SU-DHL-6 (cell line): ENCODE measurements at regions not wholly inside any gene's neighbourhood (a gene's known extent, or its start where the extent isn't known, plus 50 kb on each side); places are given as distances from the start of the nearest gene placed in this dataset.

Experiments used
- H2AFZ ChIP-seq: fragments of 200-600 bp; sonication (generic); 2 replicates; pipeline ENCODE4 v1.6.1; 2014; ENCODE audit warnings: low read depth, mild to moderate bottlenecking, moderate library complexity, mixed read lengths, antibody characterized with exemption, low read length; ENCODE audit not compliant: severe bottlenecking
- H3F3A ChIP-seq: fragments of 200-600 bp; shearing (Covaris generic); 2 replicates; pipeline ENCODE4 v1.6.0; 2016; ENCODE audit warnings: antibody characterized with exemption, mild to moderate bottlenecking; ENCODE audit not compliant: insufficient read depth
- H3K27ac ChIP-seq: fragments of 200-600 bp; sonication (generic); 2 replicates; pipeline ENCODE4 v1.5.1; 2016; ENCODE audit warnings: low read depth, mild to moderate bottlenecking, low read length, moderate library complexity, mixed read lengths
- H3K27me3 ChIP-seq: fragments of 200-600 bp; sonication (generic), shearing (Covaris generic); 2 replicates; pipeline ENCODE4 v1.6.0; 2014; ENCODE audit warnings: mild to moderate bottlenecking, low read length
- H3K36me3 ChIP-seq: fragments of 200-600 bp; sonication (generic); 2 replicates; pipeline ENCODE4 v1.6.1; 2014; ENCODE audit warnings: mild to moderate bottlenecking, low read length, mixed read lengths
- H3K4me2 ChIP-seq: fragments of 300-600, 200-600 bp; shearing (Covaris generic), sonication (generic); 2 replicates; pipeline ENCODE4 v1.6.0; 2014; ENCODE audit warnings: low read length, low read depth, mild to moderate bottlenecking; ENCODE audit not compliant: poor library complexity, severe bottlenecking
- H3K4me3 ChIP-seq: fragments of 200-600 bp; sonication (generic); 2 replicates; pipeline ENCODE4 v1.5.1; 2014; ENCODE audit warnings: antibody characterized with exemption, low read length, mild to moderate bottlenecking, mixed read lengths; ENCODE audit not compliant: insufficient read depth, poor library complexity, severe bottlenecking
- H3K79me2 ChIP-seq: fragments of 200-600 bp; sonication (generic); 2 replicates; pipeline ENCODE4 v1.6.1; 2014; ENCODE audit warnings: mild to moderate bottlenecking, low read length, moderate library complexity; ENCODE audit not compliant: insufficient read depth
- H3K9ac ChIP-seq: fragments of 200-600 bp; sonication (generic); 2 replicates; pipeline ENCODE4 v1.7.0; 2014; ENCODE audit warnings: mild to moderate bottlenecking, low read length
- H3K9me2 ChIP-seq: fragments of 200-600 bp; sonication (generic); replicated peaks from 2 replicates; pipeline ENCODE4 v1.6.1; 2014; ENCODE audit warnings: low read length; ENCODE audit not compliant: insufficient read depth
- H3K9me3 ChIP-seq: fragments of 200-600 bp; sonication (generic); 2 replicates; pipeline ENCODE4 v1.6.1; 2014; ENCODE audit warnings: low read length, mixed read lengths; ENCODE audit not compliant: insufficient read depth
- H4K20me1 ChIP-seq: fragments of 200-600 bp; sonication (generic); 2 replicates; pipeline ENCODE4 v1.6.1; 2014; ENCODE audit warnings: low read depth, mild to moderate bottlenecking, antibody characterized with exemption, low read length, moderate library complexity, mixed read lengths
- EZH2phosphoT487 ChIP-seq: fragments of 200-600 bp; sonication (generic), shearing (Covaris generic); conservative IDR thresholded peaks from 2 replicates; pipeline ENCODE4 v1.6.1; 2018; ENCODE audit warnings: mild to moderate bottlenecking, antibody characterized with exemption, low read length, moderate library complexity, mixed read lengths
- TF ChIP-seq, protein P1 (sequence below): fragments of 200-600 bp; sonication (generic); IDR thresholded peaks from one replicate; pipeline ENCODE4 v1.5.1; 2017; ENCODE audit warnings: antibody characterized with exemption, mild to moderate bottlenecking, low read length, moderate library complexity; ENCODE audit not compliant: insufficient read depth, poor library complexity, severe bottlenecking

DNA sequence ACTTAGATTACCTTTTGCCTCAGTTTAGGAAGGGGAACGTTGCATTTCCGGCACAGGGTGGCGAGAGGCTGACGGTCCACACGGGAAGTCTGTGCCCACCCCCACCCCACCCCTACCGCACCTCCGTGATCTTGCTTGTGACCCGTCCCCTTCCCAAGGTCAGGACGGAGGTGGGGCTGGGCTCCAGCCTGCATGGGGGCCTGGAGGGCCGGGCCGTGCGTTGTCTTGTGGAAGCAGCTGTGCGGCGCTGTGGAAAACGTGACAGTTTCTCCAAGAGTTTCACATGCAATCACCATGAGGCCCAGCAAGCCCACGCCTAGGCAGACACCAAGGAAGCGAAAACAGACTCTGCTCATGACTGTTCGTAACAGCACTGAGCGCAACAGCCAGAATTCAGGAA is 76.8 kb upstream of the HDAC4 start:
- no peaks in the 10 kb centered on the region for H4K20me1 ChIP-seq
- H3K27me3 ChIP-seq = no peaks in the 10 kb centered on the region
- no peaks in the 10 kb centered on the region for H3F3A ChIP-seq
- H3K9me2 ChIP-seq = no peaks in the 10 kb centered on the region
- H3K79me2 ChIP-seq = no peaks in the 10 kb centered on the region
- no peak for TF ChIP-seq EZH2phosphoT487
- TF ChIP-seq, protein P1, sequence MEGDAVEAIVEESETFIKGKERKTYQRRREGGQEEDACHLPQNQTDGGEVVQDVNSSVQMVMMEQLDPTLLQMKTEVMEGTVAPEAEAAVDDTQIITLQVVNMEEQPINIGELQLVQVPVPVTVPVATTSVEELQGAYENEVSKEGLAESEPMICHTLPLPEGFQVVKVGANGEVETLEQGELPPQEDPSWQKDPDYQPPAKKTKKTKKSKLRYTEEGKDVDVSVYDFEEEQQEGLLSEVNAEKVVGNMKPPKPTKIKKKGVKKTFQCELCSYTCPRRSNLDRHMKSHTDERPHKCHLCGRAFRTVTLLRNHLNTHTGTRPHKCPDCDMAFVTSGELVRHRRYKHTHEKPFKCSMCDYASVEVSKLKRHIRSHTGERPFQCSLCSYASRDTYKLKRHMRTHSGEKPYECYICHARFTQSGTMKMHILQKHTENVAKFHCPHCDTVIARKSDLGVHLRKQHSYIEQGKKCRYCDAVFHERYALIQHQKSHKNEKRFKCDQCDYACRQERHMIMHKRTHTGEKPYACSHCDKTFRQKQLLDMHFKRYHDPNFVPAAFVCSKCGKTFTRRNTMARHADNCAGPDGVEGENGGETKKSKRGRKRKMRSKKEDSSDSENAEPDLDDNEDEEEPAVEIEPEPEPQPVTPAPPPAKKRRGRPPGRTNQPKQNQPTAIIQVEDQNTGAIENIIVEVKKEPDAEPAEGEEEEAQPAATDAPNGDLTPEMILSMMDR = no peak
- H3K9ac ChIP-seq = no peak overlapping the region
- H3K27ac ChIP-seq = no peak overlapping the region
- no peak overlapping the region for H3K4me2 ChIP-seq
- H2AFZ ChIP-seq = no peak overlapping the region
- no peaks in the 10 kb centered on the region for H3K36me3 ChIP-seq
- H3K4me3 ChIP-seq = no peak overlapping the region
- H3K9me3 ChIP-seq = no peaks in the 10 kb centered on the region

DNA sequence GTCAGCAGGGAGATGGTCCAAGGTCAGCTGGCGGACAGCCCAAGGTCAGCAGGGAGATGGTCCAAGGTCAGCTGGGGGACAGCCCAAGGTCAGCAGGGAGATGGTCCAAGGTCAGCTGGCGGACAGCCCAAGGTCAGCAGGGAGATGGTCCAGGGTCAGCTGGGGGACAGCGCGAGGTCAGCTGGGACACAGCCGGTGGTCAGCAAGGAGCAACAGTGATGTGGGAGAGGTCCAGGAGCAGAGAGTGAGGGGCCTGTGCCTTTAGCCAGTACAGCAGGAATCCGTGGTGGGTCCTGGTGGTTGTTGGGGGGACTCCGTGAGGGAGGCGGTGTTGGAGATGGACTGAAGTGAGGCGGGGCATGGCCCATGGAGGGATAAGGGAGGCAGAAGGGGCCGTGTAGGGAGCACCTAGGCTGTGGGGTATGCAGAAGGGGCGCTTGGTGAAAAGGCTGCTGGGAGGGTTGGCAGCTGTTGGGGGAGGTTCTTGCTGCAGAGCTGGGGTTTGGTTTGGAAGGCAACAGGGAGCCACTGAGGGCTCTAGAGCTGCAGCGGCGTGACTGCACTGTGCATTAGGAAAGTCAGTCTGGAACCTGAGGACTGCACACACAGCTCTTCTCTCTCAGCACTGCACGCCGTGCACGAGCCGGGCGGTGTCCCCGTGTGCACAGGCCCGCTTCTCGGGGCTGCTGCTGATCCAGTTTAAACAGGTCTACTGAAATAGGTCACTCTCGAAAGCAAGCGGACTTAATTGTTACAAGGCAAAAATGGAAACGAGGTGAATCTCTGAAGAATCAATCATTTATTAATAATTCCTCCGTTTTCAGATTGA is 76.2 kb upstream of the HDAC4 start:
- no peaks in the 10 kb centered on the region for H3F3A ChIP-seq
- H4K20me1 ChIP-seq = no peaks in the 10 kb centered on the region
- no peak overlapping the region for H3K4me3 ChIP-seq
- no peaks in the 10 kb centered on the region for H3K9me3 ChIP-seq
- H3K9me2 ChIP-seq = no peaks in the 10 kb centered on the region
- no peaks in the 10 kb centered on the region for H3K79me2 ChIP-seq
- no peak overlapping the region for H3K4me2 ChIP-seq
- H3K9ac ChIP-seq = no peak overlapping the region
- no peaks in the 10 kb centered on the region for H3K36me3 ChIP-seq
- H3K27ac ChIP-seq = no peak overlapping the region
- no peak overlapping the region for H2AFZ ChIP-seq
- H3K27me3 ChIP-seq = no peaks in the 10 kb centered on the region
- TF ChIP-seq, protein P1 = no peak
- TF ChIP-seq EZH2phosphoT487 = no peak

- H3F3A ChIP-seq = no peaks in the 10 kb centered on the region
- no peaks in the 10 kb centered on the region for H3K36me3 ChIP-seq
- H2AFZ ChIP-seq = no peak overlapping the region
- no peak overlapping the region for H3K27ac ChIP-seq
- no peaks in the 10 kb centered on the region for H4K20me1 ChIP-seq
- H3K79me2 ChIP-seq = no peaks in the 10 kb centered on the region
- no peak for TF ChIP-seq EZH2phosphoT487
- TF ChIP-seq, protein P1 = no peak
- no peak overlapping the region for H3K9ac ChIP-seq
- H3K9me3 ChIP-seq = no peaks in the 10 kb centered on the region
- no peaks in the 10 kb centered on the region for H3K9me2 ChIP-seq
- H3K27me3 ChIP-seq = no peaks in the 10 kb centered on the region
- no peak overlapping the region for H3K4me2 ChIP-seq
- no peak overlapping the region for H3K4me3 ChIP-seq
These were observed 75.4 kb upstream of the HDAC4 start for GRCh38 chr2:239476029-239476756.
